HEK293T (cell line): ENCODE measurements at regions not wholly inside any gene's neighbourhood (a gene's known extent, or its start where the extent isn't known, plus 50 kb on each side); places are given as distances from the start of the nearest gene placed in this dataset.
"Not testable (repeated sequence)": the region's sequence is repeated elsewhere in the genome, so short reads cannot be mapped to it uniquely, and the experiment has no call there.

Experiments used
- BHLHE40 ChIP-seq: fragments of 450-650 bp; IDR thresholded peaks from 2 replicates; pipeline ENCODE4 v1.6.1; 2016; ENCODE audit warnings: mild to moderate bottlenecking, moderate library complexity, borderline replicate concordance
- FOXA1 ChIP-seq: fragments of 450-650 bp; IDR thresholded peaks from 2 replicates; pipeline ENCODE4 v1.6.1; 2016; ENCODE audit warnings: mild to moderate bottlenecking
- FOXK2 ChIP-seq: fragments of 450-650 bp; IDR thresholded peaks from 2 replicates; pipeline ENCODE4 v1.6.1; 2016; ENCODE audit warnings: mild to moderate bottlenecking
- NFRKB ChIP-seq: fragments of 450-650 bp; IDR thresholded peaks from 2 replicates; pipeline ENCODE4 v1.6.1; 2016; ENCODE audit warnings: mild to moderate bottlenecking, moderate library complexity
- SP1 ChIP-seq: fragments of 450-650 bp; IDR thresholded peaks from 2 replicates; pipeline ENCODE4 v1.6.1; 2017

DNA sequence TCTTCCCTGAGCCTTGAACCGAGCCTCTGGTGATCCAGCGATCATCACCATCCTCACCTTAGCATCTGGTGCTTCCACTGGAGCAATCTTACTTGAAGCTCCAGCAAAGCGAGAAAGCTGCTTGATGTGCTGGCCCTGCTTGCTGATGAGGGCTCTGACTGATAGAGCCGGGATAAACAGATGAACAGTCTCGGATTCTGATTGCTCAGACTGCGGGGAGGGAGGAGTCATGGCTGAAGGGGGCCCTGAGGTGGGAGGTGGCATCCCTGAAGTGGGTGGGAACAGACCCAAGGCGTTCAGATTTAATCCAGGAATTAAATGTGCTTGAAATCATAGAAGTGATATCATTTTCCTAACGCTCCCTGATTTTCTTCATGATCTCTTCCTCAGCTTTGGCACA is 74.4 kb upstream of the RPS6KA2 start:
- not testable (repeated sequence) for TF ChIP-seq NFRKB, FOXK2, FOXA1, SP1, BHLHE40
